Esophagus squamous epithelium (tissue), 5 donors: ENCODE measurements at regions not wholly inside any gene's neighbourhood (a gene's known extent, or its start where the extent isn't known, plus 50 kb on each side); places are given as distances from the start of the nearest gene placed in this dataset.

Experiments
- DNase-seq: peaks from one replicate; lab custom pipeline; 2025; lab: John Stamatoyannopoulos, UW
- H3K27ac ChIP-seq, 4 donors: fragments of 200-600 bp; sonication (generic); one replicate each; pipeline ENCODE4 v1.5.1; 2016 to 2019; ENCODE audit warnings: mild to moderate bottlenecking in 1 of 4
- H3K27me3 ChIP-seq, 4 donors: fragments of 200-600 bp; sonication (generic); 1 replicate in 3 of 4; 2 replicates in 1 of 4; pipeline versions ENCODE4 v1.5.1 to v1.6.0; 2017 to 2021; ENCODE audit warnings: antibody characterized with exemption in 1 of 4
- H3K36me3 ChIP-seq, 3 donors: fragments of 200-600 bp; sonication (generic); one replicate each; pipeline ENCODE4 v1.5.1; 2016 to 2019
- H3K4me1 ChIP-seq, 3 donors: fragments of 200-600 bp; sonication (generic); one replicate each; pipeline ENCODE4 v1.5.1; 2017 to 2019
- H3K4me3 ChIP-seq, 4 donors: fragments of 200-600 bp; sonication (generic); 1 replicate in 3 of 4; 2 replicates in 1 of 4; pipeline ENCODE4 v1.5.1; 2016 to 2019; ENCODE audit warnings: mild to moderate bottlenecking in 2 of 4, moderate library complexity in 1 of 4
- H3K9me3 ChIP-seq, 3 donors: fragments of 200-600 bp; sonication (generic); one replicate each; pipeline ENCODE4 v1.5.1; 2016 to 2019
- POLR2A ChIP-seq, 4 donors: fragments of 450-650 bp; IDR thresholded peaks; one replicate each; pipeline ENCODE4 v1.6.1; 2017; ENCODE audit warnings: antibody characterized with exemption in 4 of 4, mild to moderate bottlenecking in 4 of 4, moderate library complexity in 3 of 4
- WGBS, 2 donors: methylation state at CpG; one replicate each; pipeline ENCODE4 v1.1.5; 2018; 5-methylcytosine and 5-hydroxymethylcytosine counted together
- intact Hi-C: fragments of 100-400 bp; cut with DNase I; formaldehyde crosslinking; loops from one replicate; pipeline ENCODE4 v1.15.0; 2022
- TF ChIP-seq, protein P1 (sequence below), 6 experiments: fragments of 450-650 bp in 4 of 6; fragments of 200-600 bp in 2 of 6; sonication (generic) in 2 of 6; IDR thresholded peaks; one replicate each; pipeline ENCODE4 v1.5.1; 2016 to 2019; ENCODE audit warnings: antibody characterized with exemption in 6 of 6, mild to moderate bottlenecking in 4 of 6, moderate library complexity in 4 of 6
- donor health status: DM: yes; HTN: yes; CAD: no.

DNA sequence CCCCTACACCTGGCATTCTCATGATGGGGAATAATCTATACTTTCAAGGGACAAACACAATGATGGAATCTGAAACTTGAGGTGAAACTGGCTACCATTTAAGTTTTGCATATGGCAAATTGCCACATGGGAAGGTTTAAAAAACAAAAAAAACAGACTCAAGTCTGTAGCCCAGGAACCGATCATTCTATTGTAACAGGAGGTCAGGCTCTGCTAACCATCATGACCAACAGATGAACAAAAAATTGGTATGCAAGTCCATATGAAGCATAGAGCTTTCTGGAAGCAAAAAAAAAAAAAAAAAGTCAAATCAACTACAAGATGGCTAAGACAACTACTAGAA, 594.3 kb upstream of the DIPK2B start:
- 42 to 54% methylated on average over 1 of the region's 1 CpG for WGBS, 2 donors
- no peak for DNase-seq

DNA sequence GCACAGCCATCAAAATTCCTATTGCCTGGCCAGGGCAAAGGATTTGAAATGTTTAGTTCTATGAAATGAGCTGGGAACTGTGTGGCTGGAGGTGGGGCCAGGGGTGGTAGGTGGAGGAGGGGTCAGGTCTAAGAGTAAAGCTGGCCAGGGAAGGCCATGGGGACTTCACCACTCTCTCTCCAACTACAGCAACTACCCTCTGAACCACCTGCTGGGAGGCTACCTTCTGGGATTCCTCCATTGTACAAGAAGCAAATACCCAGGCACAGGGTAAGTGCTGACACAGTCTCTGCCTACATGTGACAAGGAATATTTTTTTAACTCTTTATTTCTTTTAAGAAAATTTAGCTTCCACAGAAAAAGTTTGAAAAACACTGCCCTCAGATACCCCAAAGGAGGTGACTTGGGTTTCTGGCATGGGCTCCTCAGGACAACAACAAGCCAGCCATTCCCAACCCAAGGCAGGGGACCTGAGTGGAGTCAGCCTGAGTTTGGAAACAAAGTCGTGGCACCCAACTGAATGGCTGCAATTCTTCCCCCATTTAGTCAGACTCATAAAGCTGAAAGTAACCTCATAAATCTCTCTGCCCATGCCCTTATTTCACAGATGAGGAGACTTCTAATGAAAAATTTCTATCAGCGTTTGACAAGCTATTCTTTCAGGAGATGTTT, 593.8 kb upstream of the DIPK2B start:
- 43 to 92% methylated on average over 2 of the region's 2 CpGs for WGBS, 2 donors
- no peak for TF ChIP-seq POLR2A (IDR thresholded peaks at IDR 0.05)
- TF ChIP-seq, protein P1, sequence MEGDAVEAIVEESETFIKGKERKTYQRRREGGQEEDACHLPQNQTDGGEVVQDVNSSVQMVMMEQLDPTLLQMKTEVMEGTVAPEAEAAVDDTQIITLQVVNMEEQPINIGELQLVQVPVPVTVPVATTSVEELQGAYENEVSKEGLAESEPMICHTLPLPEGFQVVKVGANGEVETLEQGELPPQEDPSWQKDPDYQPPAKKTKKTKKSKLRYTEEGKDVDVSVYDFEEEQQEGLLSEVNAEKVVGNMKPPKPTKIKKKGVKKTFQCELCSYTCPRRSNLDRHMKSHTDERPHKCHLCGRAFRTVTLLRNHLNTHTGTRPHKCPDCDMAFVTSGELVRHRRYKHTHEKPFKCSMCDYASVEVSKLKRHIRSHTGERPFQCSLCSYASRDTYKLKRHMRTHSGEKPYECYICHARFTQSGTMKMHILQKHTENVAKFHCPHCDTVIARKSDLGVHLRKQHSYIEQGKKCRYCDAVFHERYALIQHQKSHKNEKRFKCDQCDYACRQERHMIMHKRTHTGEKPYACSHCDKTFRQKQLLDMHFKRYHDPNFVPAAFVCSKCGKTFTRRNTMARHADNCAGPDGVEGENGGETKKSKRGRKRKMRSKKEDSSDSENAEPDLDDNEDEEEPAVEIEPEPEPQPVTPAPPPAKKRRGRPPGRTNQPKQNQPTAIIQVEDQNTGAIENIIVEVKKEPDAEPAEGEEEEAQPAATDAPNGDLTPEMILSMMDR (IDR thresholded peaks at IDR 0.05) = no peak

More for the DNA sequence above, 594.3 kb upstream of the DIPK2B start:
- Histone ChIP-seq H3K27ac (no peak overlapping the region), H3K9me3 (no peaks in the 10 kb centered on the region), H3K4me3 (no peak overlapping the region), H3K27me3 (peaks cover 0 to 2% (median 0%) of the 10 kb centered on the region in 4 donors), H3K36me3 (no peaks in the 10 kb centered on the region), H3K4me1 (peaks cover 0 to 26% (median 6%) of the 10 kb centered on the region in 3 donors)
- TF ChIP-seq POLR2A (IDR thresholded peaks at IDR 0.05) = no peak
- TF ChIP-seq, protein P1 (IDR thresholded peaks at IDR 0.05) = no peak
- intact Hi-C loops = no loop called here

DNA sequence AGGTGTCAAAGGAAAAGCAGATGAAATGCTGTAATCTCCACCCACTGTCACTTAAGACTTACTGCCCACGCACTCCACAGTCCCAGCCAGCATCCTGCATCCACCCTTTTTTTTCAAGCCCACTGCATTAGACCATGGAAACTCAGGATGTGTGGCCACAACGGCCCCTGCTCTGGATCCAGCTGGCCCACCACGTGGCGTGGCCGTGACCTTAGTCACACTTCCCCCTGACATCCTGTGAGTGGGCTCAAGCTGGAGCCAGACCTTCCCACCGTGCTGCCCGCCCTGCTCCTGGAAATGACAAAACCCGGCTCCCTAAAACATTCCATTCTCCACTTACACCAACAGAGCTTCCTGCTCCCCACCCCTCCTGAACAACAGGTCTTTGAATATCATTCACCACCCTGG, 588.3 kb upstream of the DIPK2B start:
- Histone ChIP-seq H3K4me3 (no peak overlapping the region), H3K4me1 (peaks cover 0 to 52% (median 10%) of the 10 kb centered on the region in 3 donors), H3K9me3 (no peaks in the 10 kb centered on the region), H3K27me3 (peaks cover 0 to 2% (median 0%) of the 10 kb centered on the region in 4 donors), H3K36me3 (no peaks in the 10 kb centered on the region), H3K27ac (peak overlapping the region; percentile 56 to 77 (median 64))
- TF ChIP-seq, protein P1 (IDR thresholded peaks at IDR 0.05) = no peak
- TF ChIP-seq POLR2A (IDR thresholded peaks at IDR 0.05) = no peak
- WGBS, 2 donors = 6 to 47% methylated on average over 4 to 8 of the region's 8 CpGs
- no peak for DNase-seq
- intact Hi-C loops = no loop called here

More for the DNA sequence above, 593.8 kb upstream of the DIPK2B start:
- Histone ChIP-seq H3K27me3 (peaks cover 0 to 2% (median 0%) of the 10 kb centered on the region in 4 donors), H3K27ac (no peak overlapping the region), H3K36me3 (no peaks in the 10 kb centered on the region), H3K9me3 (no peaks in the 10 kb centered on the region), H3K4me3 (no peak overlapping the region), H3K4me1 (peaks cover 0 to 26% (median 10%) of the 10 kb centered on the region in 3 donors)
- DNase-seq = no peak
- intact Hi-C loops = no loop called here

DNA sequence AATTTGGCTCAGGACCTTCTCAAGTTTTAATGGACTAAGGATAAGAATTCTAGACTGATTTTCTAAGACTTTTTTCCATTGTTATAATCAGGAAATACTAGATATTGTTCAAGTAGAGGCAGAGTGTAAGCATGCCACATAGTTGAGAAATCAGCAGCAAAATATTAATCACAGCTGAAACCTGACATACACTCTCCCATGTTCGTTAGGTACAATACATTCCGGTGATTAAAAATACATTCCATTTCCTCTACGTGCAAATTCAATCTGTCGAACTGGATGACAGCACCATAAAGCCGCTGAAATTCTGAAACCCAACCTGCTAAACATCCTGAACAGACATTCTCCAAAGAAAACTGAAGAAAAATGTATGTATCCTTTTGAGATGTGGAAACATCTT, 587.6 kb upstream of the DIPK2B start:
- intact Hi-C loops = no loop called here
- DNase-seq = no peak
- no peaks in the 10 kb centered on the region for H3K9me3 ChIP-seq
- H3K4me1 ChIP-seq = peaks cover 0 to 57% (median 10%) of the 10 kb centered on the region in 3 donors
- H3K4me3 ChIP-seq = no peak overlapping the region
- peaks cover 0 to 2% (median 0%) of the 10 kb centered on the region in 4 donors for H3K27me3 ChIP-seq
- TF ChIP-seq, protein P1 (IDR thresholded peaks at IDR 0.05) = no peak
- TF ChIP-seq POLR2A (IDR thresholded peaks at IDR 0.05) = no peak
- H3K27ac ChIP-seq = peak overlapping the region; percentile 56 to 77 (median 64)
- 24 to 53% methylated on average over 5 of the region's 5 CpGs for WGBS, 2 donors
- H3K36me3 ChIP-seq = no peaks in the 10 kb centered on the region

DNA sequence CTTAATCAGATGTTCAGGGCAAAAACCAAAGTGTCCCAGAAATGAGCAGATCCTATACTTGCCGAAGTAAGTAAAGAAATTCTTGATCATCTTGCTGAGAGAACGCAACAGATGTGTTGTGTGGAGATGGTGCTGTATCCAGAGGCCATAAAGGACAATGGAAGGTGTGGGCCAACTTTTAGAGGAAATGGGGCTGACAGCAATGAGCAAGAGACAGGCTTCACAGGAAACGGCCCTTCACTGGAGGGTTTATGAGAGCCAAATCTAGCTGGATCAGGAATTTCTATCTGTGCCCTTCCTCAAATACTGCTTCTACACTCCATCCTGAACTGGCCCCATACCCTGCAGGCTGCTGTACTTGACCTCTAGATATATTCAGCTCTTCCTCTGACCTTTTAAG, 583.9 kb upstream of the DIPK2B start:
- WGBS, 2 donors = 51 to 66% methylated on average over 3 of the region's 3 CpGs
- intact Hi-C loops = no loop called here

More for the DNA sequence above, 583.9 kb upstream of the DIPK2B start:
- TF ChIP-seq, protein P1 (IDR thresholded peaks at IDR 0.05) = no peak
- TF ChIP-seq POLR2A (IDR thresholded peaks at IDR 0.05) = no peak
- Histone ChIP-seq H3K9me3 (no peaks in the 10 kb centered on the region), H3K27ac (peak overlapping the region in 1 of 4 donors; percentile 13), H3K4me1 (peaks cover 0 to 76% (median 3%) of the 10 kb centered on the region in 3 donors), H3K4me3 (no peak overlapping the region), H3K27me3 (no peaks in the 10 kb centered on the region), H3K36me3 (no peaks in the 10 kb centered on the region)
- DNase-seq = no peak
